Keratinocyte (primary cell): ENCODE measurements at regions not wholly inside any gene's neighbourhood (a gene's known extent, or its start where the extent isn't known, plus 50 kb on each side); places are given as distances from the start of the nearest gene placed in this dataset.

ENCODE experiments used
- EZH2 ChIP-seq: IDR thresholded peaks from one replicate; pipeline ENCODE4 v1.6.1; 2012; ENCODE audit warnings: inconsistent platforms, mild to moderate bottlenecking, low read length, moderate library complexity
- TF ChIP-seq, protein P1 (sequence below), 3 experiments: IDR thresholded peaks in 1 of 3; conservative IDR thresholded peaks in 1 of 3; optimal IDR thresholded peaks in 1 of 3; 2 replicates in 2 of 3; 3 replicates in 1 of 3; pipeline versions ENCODE3 to v1.5.1; 2011; ENCODE audit warnings: low read length in 3 of 3, mild to moderate bottlenecking in 3 of 3, moderate library complexity in 2 of 3, control low read depth in 1 of 3, inconsistent platforms in 1 of 3; ENCODE audit not compliant: insufficient read depth in 2 of 3; ENCODE audit errors: extremely low read depth in 1 of 3

DNA sequence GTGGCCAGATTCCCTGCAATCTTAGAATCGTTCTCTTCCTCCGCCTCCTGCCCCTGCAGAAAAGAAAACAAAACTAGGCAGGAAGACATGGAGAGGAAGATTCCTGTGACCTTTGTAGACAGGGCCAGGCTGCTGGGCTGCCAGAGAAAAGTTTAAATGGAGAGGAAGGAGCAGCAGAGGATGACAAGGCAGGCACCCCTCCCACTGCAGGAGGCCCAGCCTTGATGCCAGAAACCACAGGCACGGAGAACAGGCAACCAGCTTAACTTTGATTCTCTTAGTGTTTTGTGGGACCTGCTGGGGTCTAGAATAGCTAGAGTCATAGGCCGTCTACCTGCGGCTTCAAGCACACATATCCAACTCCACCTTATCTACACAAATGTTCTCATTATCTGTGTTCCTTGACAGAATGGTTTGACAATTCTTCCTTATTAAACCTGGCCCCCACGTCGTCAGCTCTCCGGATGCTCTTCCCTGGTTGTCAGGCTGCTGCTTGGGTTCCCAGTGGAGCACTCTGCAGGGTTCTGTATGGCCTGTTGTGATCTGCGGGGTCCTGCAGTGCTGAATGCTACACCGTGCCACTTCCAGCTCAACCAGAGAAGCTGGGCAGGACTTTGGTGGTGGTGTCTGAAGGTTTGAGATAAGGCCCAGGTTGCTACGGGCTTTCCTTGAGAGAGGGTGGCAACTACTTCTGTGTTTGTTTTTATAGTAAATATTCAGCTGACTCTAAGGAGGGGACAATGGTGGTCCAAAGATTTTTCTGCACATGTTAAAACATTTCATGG lies 609.5 kb downstream of the AACS start:
- TF ChIP-seq, protein P1, sequence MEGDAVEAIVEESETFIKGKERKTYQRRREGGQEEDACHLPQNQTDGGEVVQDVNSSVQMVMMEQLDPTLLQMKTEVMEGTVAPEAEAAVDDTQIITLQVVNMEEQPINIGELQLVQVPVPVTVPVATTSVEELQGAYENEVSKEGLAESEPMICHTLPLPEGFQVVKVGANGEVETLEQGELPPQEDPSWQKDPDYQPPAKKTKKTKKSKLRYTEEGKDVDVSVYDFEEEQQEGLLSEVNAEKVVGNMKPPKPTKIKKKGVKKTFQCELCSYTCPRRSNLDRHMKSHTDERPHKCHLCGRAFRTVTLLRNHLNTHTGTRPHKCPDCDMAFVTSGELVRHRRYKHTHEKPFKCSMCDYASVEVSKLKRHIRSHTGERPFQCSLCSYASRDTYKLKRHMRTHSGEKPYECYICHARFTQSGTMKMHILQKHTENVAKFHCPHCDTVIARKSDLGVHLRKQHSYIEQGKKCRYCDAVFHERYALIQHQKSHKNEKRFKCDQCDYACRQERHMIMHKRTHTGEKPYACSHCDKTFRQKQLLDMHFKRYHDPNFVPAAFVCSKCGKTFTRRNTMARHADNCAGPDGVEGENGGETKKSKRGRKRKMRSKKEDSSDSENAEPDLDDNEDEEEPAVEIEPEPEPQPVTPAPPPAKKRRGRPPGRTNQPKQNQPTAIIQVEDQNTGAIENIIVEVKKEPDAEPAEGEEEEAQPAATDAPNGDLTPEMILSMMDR (optimal IDR thresholded peaks at IDR 0.05 in 1 of 3, IDR thresholded peaks at IDR 0.05 in 1 of 3, conservative IDR thresholded peaks at IDR 0.05 in 1 of 3; ENCODE audit: extremely low read depth in 1 of 3, insufficient read depth in 2 of 3, low read length in 3 of 3): no peak
- no peak for TF ChIP-seq EZH2
